H7 (cell line): ENCODE measurements at regions not wholly inside any gene's neighbourhood (a gene's known extent, or its start where the extent isn't known, plus 50 kb on each side); places are given as distances from the start of the nearest gene placed in this dataset.

Source experiments
- DNase-seq: peaks from one replicate; pipeline ENCODE4 v3.0.0; 2012
- H3K27me3 ChIP-seq: 2 replicates; pipeline ENCODE4 v1.6.0; 2011; ENCODE audit warnings: mild to moderate bottlenecking, low read length; ENCODE audit not compliant: control insufficient read depth, insufficient read depth
- H3K36me3 ChIP-seq: replicated peaks from 2 replicates; pipeline ENCODE4 v1.5.1; 2011; ENCODE audit warnings: low read length; ENCODE audit not compliant: control insufficient read depth, insufficient read depth
- H3K4me3 ChIP-seq: 2 replicates; pipeline ENCODE4 v1.5.1; 2011; ENCODE audit warnings: low read depth, mild to moderate bottlenecking, control low read depth, low read length, moderate library complexity; ENCODE audit not compliant: insufficient read depth

- H3K4me3 ChIP-seq, result no peak overlapping the region
- DNase-seq, result no peak
- H3K27me3 ChIP-seq, result no peaks in the 10 kb centered on the region
- H3K36me3 ChIP-seq, result no peaks in the 10 kb centered on the region
Measured at GRCh38 chr12:63212316-63212715, 61.3 kb upstream of the AVPR1A start.

- Histone ChIP-seq H3K36me3 (no peaks in the 10 kb centered on the region), H3K27me3 (no peaks in the 10 kb centered on the region), H3K4me3 (no peak overlapping the region)
- no peak for DNase-seq
Measured at GRCh38 chr12:63208956-63209355, 58.0 kb upstream of the AVPR1A start.

GRCh38 chr12:63206909-63207308, 55.9 kb upstream of the AVPR1A start:
- Histone ChIP-seq H3K4me3 (no peak overlapping the region), H3K27me3 (no peaks in the 10 kb centered on the region), H3K36me3 (no peaks in the 10 kb centered on the region)
- no peak for DNase-seq

GRCh38 chr12:63206494-63206893, 55.5 kb upstream of the AVPR1A start:
- no peak for DNase-seq
- Histone ChIP-seq H3K27me3 (no peaks in the 10 kb centered on the region), H3K36me3 (no peaks in the 10 kb centered on the region), H3K4me3 (no peak overlapping the region)
